Mucosa of stomach (tissue), 1 donor: ENCODE measurements at regions not wholly inside any gene's neighbourhood (a gene's known extent, or its start where the extent isn't known, plus 50 kb on each side); places are given as distances from the start of the nearest gene placed in this dataset.
"Not testable (repeated sequence)": the region's sequence is repeated elsewhere in the genome, so short reads cannot be mapped to it uniquely, and the experiment has no call there.

Source experiments
- H3K27me3 ChIP-seq: one replicate; pipeline ENCODE4 v1.7.0; 2013; ENCODE audit warnings: mild to moderate bottlenecking, low read length; ENCODE audit not compliant: control insufficient read depth, insufficient read depth
- H3K36me3 ChIP-seq: one replicate; pipeline ENCODE4 v1.7.0; 2013; ENCODE audit warnings: low read length; ENCODE audit not compliant: control insufficient read depth, insufficient read depth
- H3K4me1 ChIP-seq: one replicate; pipeline ENCODE4 v1.7.0; 2013; ENCODE audit warnings: mild to moderate bottlenecking, low read length; ENCODE audit not compliant: control insufficient read depth, insufficient read depth
- H3K4me3 ChIP-seq: one replicate; pipeline ENCODE4 v1.7.0; 2013; ENCODE audit warnings: low read length
- H3K9ac ChIP-seq: one replicate; pipeline ENCODE4 v1.7.0; 2013; ENCODE audit warnings: mild to moderate bottlenecking, low read length, moderate library complexity
- H3K9me3 ChIP-seq: one replicate; pipeline ENCODE4 v1.7.0; 2013; ENCODE audit warnings: mild to moderate bottlenecking, low read length, moderate library complexity; ENCODE audit not compliant: control insufficient read depth
- donor health status: Pancreatic carcinoma.

- Histone ChIP-seq H3K9ac (no peak overlapping the region), H3K27me3 (no peaks in the 10 kb centered on the region), H3K36me3 (no peaks in the 10 kb centered on the region), H3K4me1 (no peaks in the 10 kb centered on the region), H3K9me3 (no peaks in the 10 kb centered on the region), H3K4me3 (no peak overlapping the region)
Observed at GRCh38 chr10:21463436-21463835, 62.0 kb downstream of the SKIDA1 start.

- Histone ChIP-seq H3K4me1 (no peaks in the 10 kb centered on the region), H3K4me3 (no peak overlapping the region), H3K36me3 (no peaks in the 10 kb centered on the region)
Observed at GRCh38 chr10:21458126-21458871, 67.2 kb downstream of the SKIDA1 start.

GRCh38 chr10:21456160-21456559 is 69.3 kb downstream of the SKIDA1 start:
- Histone ChIP-seq H3K27me3 (no peaks in the 10 kb centered on the region), H3K4me1 (no peaks in the 10 kb centered on the region), H3K36me3 (no peaks in the 10 kb centered on the region), H3K4me3 (no peak overlapping the region), H3K9ac (no peak overlapping the region), H3K9me3 (no peaks in the 10 kb centered on the region)

More at GRCh38 chr10:21458126-21458871, 67.2 kb downstream of the SKIDA1 start:
- Histone ChIP-seq H3K9me3 (no peaks in the 10 kb centered on the region), H3K27me3 (no peaks in the 10 kb centered on the region), H3K9ac (no peak overlapping the region)

GRCh38 chr10:21452203-21452602 is 73.3 kb downstream of the SKIDA1 start:
- Histone ChIP-seq H3K36me3 (no peaks in the 10 kb centered on the region), H3K4me1 (no peaks in the 10 kb centered on the region), H3K9ac (no peak overlapping the region), H3K9me3 (no peaks in the 10 kb centered on the region), H3K4me3 (no peak overlapping the region), H3K27me3 (no peaks in the 10 kb centered on the region)

- H3K4me3 ChIP-seq = no peak overlapping the region
- H3K27me3 ChIP-seq = no peaks in the 10 kb centered on the region
- no peaks in the 10 kb centered on the region for H3K9me3 ChIP-seq
- H3K9ac ChIP-seq = no peak overlapping the region
- H3K4me1 ChIP-seq = no peaks in the 10 kb centered on the region
- H3K36me3 ChIP-seq = no peaks in the 10 kb centered on the region
Observed at GRCh38 chr10:21449288-21449966, 76.1 kb downstream of the SKIDA1 start.

- Histone ChIP-seq H3K36me3 (no peaks in the 10 kb centered on the region), H3K4me1 (no peaks in the 10 kb centered on the region), H3K27me3 (no peaks in the 10 kb centered on the region), H3K4me3 (no peak overlapping the region), H3K9ac (no peak overlapping the region), H3K9me3 (no peaks in the 10 kb centered on the region)
Observed at GRCh38 chr10:21445163-21445562, 80.3 kb downstream of the SKIDA1 start.

- no peaks in the 10 kb centered on the region for H3K9me3 ChIP-seq
- no peak overlapping the region for H3K9ac ChIP-seq
- no peaks in the 10 kb centered on the region for H3K4me1 ChIP-seq
- H3K4me3 ChIP-seq = no peak overlapping the region
- H3K36me3 ChIP-seq = no peaks in the 10 kb centered on the region
- H3K27me3 ChIP-seq = no peaks in the 10 kb centered on the region
Observed at GRCh38 chr10:21441625-21442024, 83.9 kb downstream of the SKIDA1 start.

- not testable (repeated sequence) for H3K4me3 ChIP-seq
Observed at GRCh38 chr10:21438914-21439313, 86.6 kb downstream of the SKIDA1 start.

GRCh38 chr10:21437770-21438382 is 87.6 kb downstream of the SKIDA1 start:
- H3K27me3 ChIP-seq = no peaks in the 10 kb centered on the region

More at GRCh38 chr10:21438914-21439313, 86.6 kb downstream of the SKIDA1 start:
- H3K9me3 ChIP-seq, H3K4me1 ChIP-seq, H3K36me3 ChIP-seq, H3K9ac ChIP-seq, H3K27me3 ChIP-seq: not testable (repeated sequence)

GRCh38 chr10:21432266-21432665 is 93.2 kb downstream of the SKIDA1 start:
- Histone ChIP-seq H3K36me3 (no peaks in the 10 kb centered on the region), H3K4me3 (no peak overlapping the region), H3K27me3 (no peaks in the 10 kb centered on the region), H3K4me1 (no peaks in the 10 kb centered on the region), H3K9me3 (no peaks in the 10 kb centered on the region), H3K9ac (no peak overlapping the region)

More at GRCh38 chr10:21437770-21438382, 87.6 kb downstream of the SKIDA1 start:
- no peaks in the 10 kb centered on the region for H3K36me3 ChIP-seq
- H3K9ac ChIP-seq = no peak overlapping the region
- H3K9me3 ChIP-seq = no peaks in the 10 kb centered on the region
- no peak overlapping the region for H3K4me3 ChIP-seq
- no peaks in the 10 kb centered on the region for H3K4me1 ChIP-seq

- H3K36me3 ChIP-seq = no peaks in the 10 kb centered on the region
- no peaks in the 10 kb centered on the region for H3K9me3 ChIP-seq
- H3K4me3 ChIP-seq = no peak overlapping the region
- H3K27me3 ChIP-seq = no peaks in the 10 kb centered on the region
- H3K4me1 ChIP-seq = no peaks in the 10 kb centered on the region
- no peak overlapping the region for H3K9ac ChIP-seq
Observed at GRCh38 chr10:21431799-21432198, 93.7 kb downstream of the SKIDA1 start.

GRCh38 chr10:21427804-21428481 is 97.5 kb downstream of the SKIDA1 start:
- H3K9me3 ChIP-seq = no peaks in the 10 kb centered on the region
- no peaks in the 10 kb centered on the region for H3K36me3 ChIP-seq
- no peaks in the 10 kb centered on the region for H3K4me1 ChIP-seq
- no peak overlapping the region for H3K4me3 ChIP-seq
- no peak overlapping the region for H3K9ac ChIP-seq
- H3K27me3 ChIP-seq = no peaks in the 10 kb centered on the region
